ENCODE measurements at regions not wholly inside any gene's neighbourhood (a gene's known extent, or its start where the extent isn't known, plus 50 kb on each side); places are given as distances from the start of the nearest gene placed in this dataset.
"Not testable (repeated sequence)": the region's sequence is repeated elsewhere in the genome, so short reads cannot be mapped to it uniquely, and the experiment has no call there.

DNA sequence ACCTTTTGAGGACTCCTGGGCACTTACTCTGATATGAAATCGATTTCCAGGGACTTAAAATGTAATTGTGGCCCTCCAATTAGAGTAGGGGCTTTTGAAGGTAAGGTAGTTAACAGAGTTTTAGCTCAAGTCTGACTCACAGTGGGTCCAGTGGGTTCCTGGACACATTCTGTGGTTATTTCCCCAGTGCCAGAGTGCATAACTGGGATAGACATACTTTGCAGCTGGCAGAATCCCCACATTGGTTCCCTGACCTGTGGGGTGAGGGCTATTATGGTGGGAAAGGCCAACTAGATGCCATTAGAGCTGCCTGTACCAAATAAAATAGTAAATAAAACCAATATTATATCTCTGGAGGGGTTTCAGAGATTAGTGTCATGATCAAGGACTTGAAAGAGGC is 243.8 kb upstream of the EPHA7 start:
- Histone ChIP-seq H3K4me2 (ENCODE audit: low read length) (no peak overlapping the region), H3K4me1 (ENCODE audit: low read length) (no peaks in the 10 kb centered on the region), H3K36me3 (replicated peaks; ENCODE audit: low read depth, low read length) (no peaks in the 10 kb centered on the region), H4K20me1 (ENCODE audit: insufficient read depth, low read length) (no peaks in the 10 kb centered on the region), H2AFZ (ENCODE audit: low read depth, low read length) (no peak overlapping the region), H3K27ac (ENCODE audit: low read length) (no peak overlapping the region), H3K27me3 (ENCODE audit: low read depth, low read length) (no peaks in the 10 kb centered on the region), H3K9me3 (ENCODE audit: insufficient read depth, low read length) (no peaks in the 10 kb centered on the region), H3K79me2 (ENCODE audit: low read length) (no peaks in the 10 kb centered on the region), H3K4me3 (ENCODE audit: low read length) (no peak overlapping the region), H3K9ac (ENCODE audit: low read length) (no peak overlapping the region)
- no peak for TF ChIP-seq EZH2phosphoT487 (IDR thresholded peaks at IDR 0.05; ENCODE audit: low read depth)
- TF ChIP-seq, protein P1, sequence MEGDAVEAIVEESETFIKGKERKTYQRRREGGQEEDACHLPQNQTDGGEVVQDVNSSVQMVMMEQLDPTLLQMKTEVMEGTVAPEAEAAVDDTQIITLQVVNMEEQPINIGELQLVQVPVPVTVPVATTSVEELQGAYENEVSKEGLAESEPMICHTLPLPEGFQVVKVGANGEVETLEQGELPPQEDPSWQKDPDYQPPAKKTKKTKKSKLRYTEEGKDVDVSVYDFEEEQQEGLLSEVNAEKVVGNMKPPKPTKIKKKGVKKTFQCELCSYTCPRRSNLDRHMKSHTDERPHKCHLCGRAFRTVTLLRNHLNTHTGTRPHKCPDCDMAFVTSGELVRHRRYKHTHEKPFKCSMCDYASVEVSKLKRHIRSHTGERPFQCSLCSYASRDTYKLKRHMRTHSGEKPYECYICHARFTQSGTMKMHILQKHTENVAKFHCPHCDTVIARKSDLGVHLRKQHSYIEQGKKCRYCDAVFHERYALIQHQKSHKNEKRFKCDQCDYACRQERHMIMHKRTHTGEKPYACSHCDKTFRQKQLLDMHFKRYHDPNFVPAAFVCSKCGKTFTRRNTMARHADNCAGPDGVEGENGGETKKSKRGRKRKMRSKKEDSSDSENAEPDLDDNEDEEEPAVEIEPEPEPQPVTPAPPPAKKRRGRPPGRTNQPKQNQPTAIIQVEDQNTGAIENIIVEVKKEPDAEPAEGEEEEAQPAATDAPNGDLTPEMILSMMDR (IDR thresholded peaks at IDR 0.05; ENCODE audit: low read depth, low read length), result no peak

- Histone ChIP-seq H3K27me3 (ENCODE audit: low read depth, low read length) (no peaks in the 10 kb centered on the region), H4K20me1 (ENCODE audit: insufficient read depth, low read length) (no peaks in the 10 kb centered on the region), H3K4me3 (ENCODE audit: low read length) (no peak overlapping the region), H3K36me3 (replicated peaks; ENCODE audit: low read depth, low read length) (no peaks in the 10 kb centered on the region), H3K4me1 (ENCODE audit: low read length) (no peaks in the 10 kb centered on the region), H3K4me2 (ENCODE audit: low read length) (no peak overlapping the region), H3K79me2 (ENCODE audit: low read length) (no peaks in the 10 kb centered on the region), H3K9ac (ENCODE audit: low read length) (no peak overlapping the region), H3K9me3 (ENCODE audit: insufficient read depth, low read length) (no peaks in the 10 kb centered on the region), H3K27ac (ENCODE audit: low read length) (no peak overlapping the region), H2AFZ (ENCODE audit: low read depth, low read length) (no peak overlapping the region)
- TF ChIP-seq EZH2phosphoT487 (IDR thresholded peaks at IDR 0.05; ENCODE audit: low read depth), result no peak
- TF ChIP-seq, protein P1 (IDR thresholded peaks at IDR 0.05; ENCODE audit: low read depth, low read length), result no peak
Measured at GRCh38 chr6:93654548-93654947, 235.2 kb upstream of the EPHA7 start.

GRCh38 chr6:93644611-93645010 is 225.3 kb upstream of the EPHA7 start:
- no peak overlapping the region for H3K4me3 ChIP-seq (ENCODE audit: low read length)
- no peak overlapping the region for H3K9ac ChIP-seq (ENCODE audit: low read length)
- TF ChIP-seq, protein P1 (IDR thresholded peaks at IDR 0.05; ENCODE audit: low read depth, low read length), result no peak
- no peak for TF ChIP-seq EZH2phosphoT487 (IDR thresholded peaks at IDR 0.05; ENCODE audit: low read depth)
- no peak overlapping the region for H3K4me2 ChIP-seq (ENCODE audit: low read length)
- no peak overlapping the region for H2AFZ ChIP-seq (ENCODE audit: low read depth, low read length)
- no peaks in the 10 kb centered on the region for H3K9me3 ChIP-seq (ENCODE audit: insufficient read depth, low read length)
- no peak overlapping the region for H3K27ac ChIP-seq (ENCODE audit: low read length)
- no peaks in the 10 kb centered on the region for H3K27me3 ChIP-seq (ENCODE audit: low read depth, low read length)
- no peaks in the 10 kb centered on the region for H3K4me1 ChIP-seq (ENCODE audit: low read length)
- no peaks in the 10 kb centered on the region for H3K36me3 ChIP-seq (replicated peaks; ENCODE audit: low read depth, low read length)
- no peaks in the 10 kb centered on the region for H3K79me2 ChIP-seq (ENCODE audit: low read length)
- H4K20me1 ChIP-seq (ENCODE audit: insufficient read depth, low read length), result no peaks in the 10 kb centered on the region

DNA sequence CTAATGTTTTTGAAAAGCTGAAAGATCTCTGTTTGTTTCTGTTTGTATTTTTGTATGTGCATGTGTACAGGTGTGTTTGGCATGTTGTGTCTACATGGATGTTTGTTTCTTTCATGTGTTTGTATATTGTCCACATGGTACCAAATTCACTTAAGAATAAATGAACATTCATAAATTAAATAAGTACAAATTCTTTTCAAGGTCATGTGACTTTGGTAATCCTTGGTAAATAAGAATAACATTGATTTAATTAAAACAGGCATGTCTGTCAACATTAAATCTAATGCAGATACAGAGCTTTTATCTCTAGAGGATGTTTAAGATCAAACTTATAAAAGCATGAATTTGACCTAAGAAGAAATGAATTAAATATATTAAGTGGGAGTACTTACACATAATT is 219.8 kb upstream of the EPHA7 start:
- H3K4me2 ChIP-seq (ENCODE audit: low read length), result no peak overlapping the region
- H3K27me3 ChIP-seq (ENCODE audit: low read depth, low read length), result no peaks in the 10 kb centered on the region
- no peak overlapping the region for H3K9ac ChIP-seq (ENCODE audit: low read length)
- H3K79me2 ChIP-seq (ENCODE audit: low read length), result no peaks in the 10 kb centered on the region
- no peak overlapping the region for H3K27ac ChIP-seq (ENCODE audit: low read length)
- H3K4me1 ChIP-seq (ENCODE audit: low read length), result no peaks in the 10 kb centered on the region
- no peaks in the 10 kb centered on the region for H3K9me3 ChIP-seq (ENCODE audit: insufficient read depth, low read length)
- TF ChIP-seq, protein P1 (IDR thresholded peaks at IDR 0.05; ENCODE audit: low read depth, low read length), result no peak
- H4K20me1 ChIP-seq (ENCODE audit: insufficient read depth, low read length), result no peaks in the 10 kb centered on the region
- no peak overlapping the region for H2AFZ ChIP-seq (ENCODE audit: low read depth, low read length)
- no peak overlapping the region for H3K4me3 ChIP-seq (ENCODE audit: low read length)
- H3K36me3 ChIP-seq (replicated peaks; ENCODE audit: low read depth, low read length), result no peaks in the 10 kb centered on the region

GRCh38 chr6:93636987-93637664 is 217.8 kb upstream of the EPHA7 start:
- not testable (repeated sequence) for H3K4me3 ChIP-seq (ENCODE audit: low read length); H4K20me1 ChIP-seq (ENCODE audit: insufficient read depth, low read length); H2AFZ ChIP-seq (ENCODE audit: low read depth, low read length)

More at GRCh38 chr6:93636987-93637664, 217.8 kb upstream of the EPHA7 start:
- H3K79me2 ChIP-seq (ENCODE audit: low read length); H3K36me3 ChIP-seq (replicated peaks; ENCODE audit: low read depth, low read length); H3K9ac ChIP-seq (ENCODE audit: low read length); H3K4me1 ChIP-seq (ENCODE audit: low read length); H3K9me3 ChIP-seq (ENCODE audit: insufficient read depth, low read length); H3K4me2 ChIP-seq (ENCODE audit: low read length); H3K27ac ChIP-seq (ENCODE audit: low read length); H3K27me3 ChIP-seq (ENCODE audit: low read depth, low read length): not testable (repeated sequence)

All from OCI-LY3 (cell line).